ENCODE measurements at regions not wholly inside any gene's neighbourhood (a gene's known extent, or its start where the extent isn't known, plus 50 kb on each side); places are given as distances from the start of the nearest gene placed in this dataset.
"Not testable (repeated sequence)": the region's sequence is repeated elsewhere in the genome, so short reads cannot be mapped to it uniquely, and the experiment has no call there.

DNA sequence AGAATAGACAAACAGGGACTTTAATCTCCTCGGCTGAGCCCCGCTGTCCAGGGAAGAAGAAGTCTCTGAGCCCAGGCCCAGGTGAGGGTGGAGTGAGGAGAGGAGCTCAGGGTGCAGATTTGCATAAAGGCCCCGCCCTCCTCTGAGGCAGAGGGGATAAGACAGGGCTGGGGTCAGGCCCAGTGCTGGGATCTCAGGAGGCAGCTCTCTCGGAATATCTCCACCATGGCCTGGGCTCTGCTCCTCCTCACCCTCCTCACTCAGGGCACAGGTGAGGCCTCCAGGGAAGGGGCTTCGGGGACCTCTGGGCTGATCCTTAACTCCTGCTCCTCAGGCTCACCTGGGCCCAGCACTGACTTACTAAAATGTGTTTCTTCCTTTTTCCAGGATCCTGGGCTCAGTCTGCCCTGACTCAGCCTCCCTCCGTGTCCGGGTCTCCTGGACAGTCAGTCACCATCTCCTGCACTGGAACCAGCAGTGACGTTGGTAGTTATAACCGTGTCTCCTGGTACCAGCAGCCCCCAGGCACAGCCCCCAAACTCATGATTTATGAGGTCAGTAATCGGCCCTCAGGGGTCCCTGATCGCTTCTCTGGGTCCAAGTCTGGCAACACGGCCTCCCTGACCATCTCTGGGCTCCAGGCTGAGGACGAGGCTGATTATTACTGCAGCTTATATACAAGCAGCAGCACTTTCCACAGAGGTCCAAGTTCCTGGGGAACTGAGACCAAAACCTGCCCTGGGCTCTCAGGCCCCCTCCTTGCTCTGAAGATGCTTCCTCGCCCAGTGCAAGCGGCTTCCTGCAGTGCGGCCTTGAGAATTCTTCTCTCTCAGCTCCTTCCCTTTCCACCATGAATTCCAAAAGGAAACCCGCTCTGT is 90.2 kb downstream of the GGTLC2 start:
- TF ChIP-seq CTCF (IDR thresholded peaks at IDR 0.05; ENCODE audit: poor library complexity); EZH2phosphoT487 (IDR thresholded peaks at IDR 0.05; ENCODE audit: low read depth, severe bottlenecking, unreplicated experiment); EZH2 (IDR thresholded peaks at IDR 0.05; ENCODE audit: borderline replicate concordance): not testable (repeated sequence)

Data from hepatocyte (in vitro differentiated cells).